BJ (cell line): ENCODE measurements at regions not wholly inside any gene's neighbourhood (a gene's known extent, or its start where the extent isn't known, plus 50 kb on each side); places are given as distances from the start of the nearest gene placed in this dataset.

Source experiments
- CTCF ChIA-PET: fragments of 350-600 bp; formaldehyde crosslinking; extraction: SDS; loops from one replicate; lab custom pipeline; 2021; ENCODE audit warnings: antibody characterized with exemption, inconsistent platforms; lab: Yijun Ruan, JAX
- POLR2A ChIA-PET: fragments of 300-600 bp; sonication (Branson Sonifier 250); formaldehyde crosslinking; extraction: SDS; loops from one replicate; lab custom pipeline; 2021; ENCODE audit warnings: antibody characterized with exemption; lab: Charles Lee
- DNase-seq: peaks from one replicate; pipeline ENCODE4 v3.0.0-alpha.2; 2011; ENCODE audit warnings: low read depth
- H3K27me3 ChIP-seq: 2 replicates; pipeline ENCODE4 v1.6.0; 2011; ENCODE audit warnings: low read length; ENCODE audit not compliant: control insufficient read depth, insufficient read depth
- H3K36me3 ChIP-seq: 2 replicates; pipeline ENCODE4 v1.5.1; 2011; ENCODE audit warnings: low read length; ENCODE audit not compliant: control insufficient read depth, insufficient read depth
- H3K4me3 ChIP-seq: 2 replicates; pipeline ENCODE4 v1.5.1; 2011; ENCODE audit warnings: low read depth, mild to moderate bottlenecking, control low read depth, low read length
- CTCF ChIP-seq: IDR thresholded peaks from 2 replicates; pipeline ENCODE4 v1.5.1; 2011; ENCODE audit warnings: low read depth, mild to moderate bottlenecking, control low read depth, inconsistent platforms, low read length, moderate library complexity; ENCODE audit not compliant: insufficient read depth

GRCh38 chr4:137343221-137343620 is 189.1 kb downstream of the PCDH18 start:
- H3K27me3 ChIP-seq: no peaks in the 10 kb centered on the region
- DNase-seq: no peak
- no peak for TF ChIP-seq CTCF
- CTCF ChIA-PET: no interaction called here
- H3K4me3 ChIP-seq: no peak overlapping the region
- no peaks in the 10 kb centered on the region for H3K36me3 ChIP-seq
- POLR2A ChIA-PET: no interaction called here

GRCh38 chr4:137333031-137333430 is 199.3 kb downstream of the PCDH18 start:
- TF ChIP-seq CTCF: no peak
- Histone ChIP-seq H3K4me3 (no peak overlapping the region), H3K36me3 (no peaks in the 10 kb centered on the region), H3K27me3 (no peaks in the 10 kb centered on the region)
- POLR2A ChIA-PET: no interaction called here
- CTCF ChIA-PET: no interaction called here
- DNase-seq: no peak

- ChIA-PET POLR2A (no interaction called here), CTCF (no interaction called here)
- TF ChIP-seq CTCF: no peak
- no peaks in the 10 kb centered on the region for H3K36me3 ChIP-seq
- DNase-seq: no peak
- no peaks in the 10 kb centered on the region for H3K27me3 ChIP-seq
- H3K4me3 ChIP-seq: no peak overlapping the region
These were observed 220.0 kb downstream of the PCDH18 start for GRCh38 chr4:137312257-137312656.

- Histone ChIP-seq H3K27me3 (no peaks in the 10 kb centered on the region), H3K4me3 (no peak overlapping the region), H3K36me3 (no peaks in the 10 kb centered on the region)
- ChIA-PET CTCF (no interaction called here), POLR2A (interaction anchor here (0.6 kb wide), 1 partner anchor 60 kb away, joined by 3 read pairs; no protein-coding TSS in a partner anchor)
- TF ChIP-seq CTCF: no peak
- DNase-seq: peak; percentile 63
These were observed 221.5 kb downstream of the PCDH18 start for GRCh38 chr4:137310593-137311490.

- DNase-seq: no peak
- ChIA-PET POLR2A (no interaction called here), CTCF (no interaction called here)
- no peaks in the 10 kb centered on the region for H3K27me3 ChIP-seq
- TF ChIP-seq CTCF: no peak
- H3K4me3 ChIP-seq: no peak overlapping the region
- H3K36me3 ChIP-seq: no peaks in the 10 kb centered on the region
These were observed 222.1 kb downstream of the PCDH18 start for GRCh38 chr4:137310166-137310565.
